Type B pancreatic cell (in vitro differentiated cells): ENCODE measurements at regions not wholly inside any gene's neighbourhood (a gene's known extent, or its start where the extent isn't known, plus 50 kb on each side); places are given as distances from the start of the nearest gene placed in this dataset.
"Not testable (repeated sequence)": the region's sequence is repeated elsewhere in the genome, so short reads cannot be mapped to it uniquely, and the experiment has no call there.

Experiments used
- DNase-seq: peaks from one replicate; pipeline ENCODE4 v3.0.0; 2021; ENCODE audit warnings: mixed read lengths; ENCODE audit not compliant: unreplicated experiment; ENCODE audit errors: extremely low spot score
- H3K27ac Mint-ChIP-seq: 2 replicates; pipeline ENCODE4 v1.8.0; 2021; ENCODE audit warnings: mild to moderate bottlenecking, mixed read lengths
- H3K27me3 Mint-ChIP-seq: 2 replicates; pipeline ENCODE4 v1.8.0; 2021; ENCODE audit warnings: mixed read lengths
- H3K36me3 Mint-ChIP-seq: 2 replicates; pipeline ENCODE4 v1.8.0; 2021; ENCODE audit warnings: mixed read lengths
- H3K4me1 Mint-ChIP-seq: one replicate; pipeline ENCODE4 v1.8.0; 2021; ENCODE audit warnings: mixed read lengths; ENCODE audit not compliant: unreplicated experiment
- H3K4me3 Mint-ChIP-seq: 2 replicates; pipeline ENCODE4 v1.8.0; 2021; ENCODE audit warnings: mild to moderate bottlenecking, mixed read lengths
- H3K9me3 Mint-ChIP-seq: 2 replicates; pipeline ENCODE4 v1.8.0; 2021; ENCODE audit warnings: mixed read lengths

DNA sequence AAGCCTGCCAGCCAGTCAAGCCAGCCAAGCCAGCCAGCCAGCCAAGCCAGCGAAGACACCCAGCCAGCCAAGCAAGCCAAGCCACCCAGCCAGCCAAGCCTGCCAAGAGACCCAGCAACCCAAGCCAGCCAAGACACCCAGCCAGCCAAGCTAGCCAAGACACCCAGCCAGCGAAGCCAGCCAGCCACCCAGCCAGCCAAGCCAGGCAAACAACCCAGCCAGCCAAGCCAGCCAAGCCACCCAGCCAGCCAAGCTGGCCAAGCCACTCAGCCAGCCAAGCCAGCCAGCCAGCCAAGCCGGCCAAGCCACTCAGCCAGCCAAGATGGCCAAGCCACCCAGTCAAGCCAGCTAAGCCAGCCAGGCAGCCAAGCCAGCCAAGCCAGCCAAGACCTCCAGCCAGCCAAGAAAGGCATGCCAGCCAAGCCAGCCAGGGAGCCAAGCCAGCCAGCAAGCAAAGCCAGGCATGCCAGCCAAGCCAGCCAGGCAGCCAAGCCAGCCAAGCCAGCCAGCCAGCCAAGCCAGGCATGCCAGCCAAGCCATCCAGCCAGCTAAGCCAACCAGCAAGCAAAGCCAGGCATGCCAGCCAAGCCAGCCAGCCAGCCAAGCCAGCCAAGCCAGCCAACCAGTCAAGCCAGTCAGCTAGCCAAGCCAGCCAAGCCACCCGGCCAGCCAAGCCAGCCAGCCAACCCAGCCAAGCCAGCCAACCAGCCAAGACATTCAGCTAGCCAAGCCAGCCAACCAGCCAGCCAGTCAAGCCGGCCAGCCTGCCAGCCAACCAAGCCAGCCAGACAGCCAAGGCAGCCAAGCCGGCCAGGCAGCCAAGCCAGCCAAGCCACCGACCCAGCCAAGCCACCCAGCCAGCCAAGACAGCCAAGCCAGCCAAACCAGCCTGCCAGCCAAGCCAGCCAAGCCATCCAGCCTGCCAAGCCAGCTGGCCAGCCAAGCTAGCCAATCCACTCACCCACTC lies 323.8 kb upstream of the PLGLB2 start:
- H3K27ac Mint-ChIP-seq, H3K36me3 Mint-ChIP-seq, H3K9me3 Mint-ChIP-seq, H3K4me1 Mint-ChIP-seq, H3K4me3 Mint-ChIP-seq, H3K27me3 Mint-ChIP-seq, DNase-seq: not testable (repeated sequence)

DNA sequence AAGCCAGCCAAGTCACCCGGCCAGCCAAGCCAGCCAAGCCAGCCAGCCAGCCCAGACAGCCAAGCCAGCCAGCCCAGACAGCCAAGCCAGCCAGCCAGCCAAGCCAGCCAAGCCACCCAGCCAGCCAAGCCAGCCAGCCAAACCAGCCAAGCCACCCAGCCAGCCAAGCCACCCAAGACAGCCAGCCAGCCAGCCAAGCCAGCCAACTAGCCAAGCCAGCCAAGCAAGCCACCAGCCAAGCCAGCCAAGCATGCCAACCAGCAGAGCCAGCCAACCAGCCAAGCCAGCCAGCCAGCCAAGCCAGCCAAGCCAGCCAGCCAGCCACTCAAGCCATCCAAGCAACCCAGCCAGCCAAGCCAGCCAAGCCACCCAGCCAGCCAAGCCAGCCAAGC lies 323.1 kb upstream of the PLGLB2 start:
- not testable (repeated sequence) for H3K27ac Mint-ChIP-seq, H3K9me3 Mint-ChIP-seq, H3K4me1 Mint-ChIP-seq, DNase-seq, H3K36me3 Mint-ChIP-seq, H3K27me3 Mint-ChIP-seq, H3K4me3 Mint-ChIP-seq

DNA sequence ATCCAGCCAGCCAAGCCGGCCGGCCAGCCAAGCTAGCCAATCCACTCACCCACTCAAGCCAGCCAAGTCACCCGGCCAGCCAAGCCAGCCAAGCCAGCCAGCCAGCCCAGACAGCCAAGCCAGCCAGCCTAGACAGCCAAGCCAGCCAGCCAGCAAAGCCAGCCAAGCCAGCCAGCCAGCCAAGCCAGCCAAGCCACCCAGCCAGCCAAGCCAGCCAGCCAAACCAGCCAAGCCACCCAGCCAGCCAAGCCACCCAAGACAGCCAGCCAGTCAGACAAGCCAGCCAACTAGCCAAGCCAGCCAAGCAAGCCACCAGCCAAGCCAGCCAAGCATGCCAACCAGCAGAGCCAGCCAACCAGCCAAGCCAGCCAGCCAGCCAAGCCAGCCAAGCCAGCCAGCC lies 322.7 kb upstream of the PLGLB2 start:
- H3K4me3 Mint-ChIP-seq, H3K9me3 Mint-ChIP-seq: not testable (repeated sequence)

GRCh38 chr2:87425717-87426116 lies 322.2 kb upstream of the PLGLB2 start:
- DNase-seq, H3K9me3 Mint-ChIP-seq, H3K4me3 Mint-ChIP-seq, H3K27me3 Mint-ChIP-seq, H3K36me3 Mint-ChIP-seq, H3K4me1 Mint-ChIP-seq, H3K27ac Mint-ChIP-seq: not testable (repeated sequence)

More for the DNA sequence above, 322.7 kb upstream of the PLGLB2 start:
- H3K27ac Mint-ChIP-seq, H3K4me1 Mint-ChIP-seq, DNase-seq, H3K36me3 Mint-ChIP-seq, H3K27me3 Mint-ChIP-seq: not testable (repeated sequence)

DNA sequence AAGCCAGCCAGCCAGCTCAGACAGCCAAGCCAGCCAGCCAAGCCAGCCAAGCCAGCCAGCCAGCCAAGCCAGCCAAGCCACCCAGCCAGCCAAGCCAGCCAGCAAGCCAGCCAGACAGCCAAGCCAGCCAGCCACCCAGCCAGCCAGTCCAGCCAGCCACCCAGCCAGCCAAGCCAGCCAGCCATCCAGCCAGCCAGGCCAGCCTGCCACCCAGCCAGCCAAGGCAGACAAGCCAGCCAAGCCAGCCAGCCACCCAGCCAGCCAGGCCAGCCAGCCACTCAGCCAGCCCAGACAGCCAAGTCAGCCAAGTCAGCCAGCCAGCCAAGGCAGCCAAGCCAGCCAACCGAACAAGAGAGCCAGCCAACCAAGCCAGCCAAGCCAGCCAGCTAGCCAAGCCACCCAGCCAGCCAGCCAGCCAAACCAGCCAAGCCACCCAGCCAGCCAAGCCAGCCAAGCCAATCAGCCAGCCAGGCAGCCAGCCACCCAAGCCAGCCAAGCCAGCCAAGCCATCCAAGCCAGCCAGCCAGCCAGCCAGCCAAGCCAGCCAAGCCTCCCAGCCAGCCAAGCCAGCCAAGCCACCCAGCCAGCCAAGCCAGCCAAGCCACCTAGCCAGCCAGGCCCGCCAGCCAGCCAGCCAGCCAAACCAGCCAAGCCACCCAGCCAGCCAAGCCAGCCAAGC lies 319.3 kb upstream of the PLGLB2 start:
- H3K27me3 Mint-ChIP-seq, H3K27ac Mint-ChIP-seq, H3K36me3 Mint-ChIP-seq, DNase-seq, H3K9me3 Mint-ChIP-seq, H3K4me1 Mint-ChIP-seq, H3K4me3 Mint-ChIP-seq: not testable (repeated sequence)

DNA sequence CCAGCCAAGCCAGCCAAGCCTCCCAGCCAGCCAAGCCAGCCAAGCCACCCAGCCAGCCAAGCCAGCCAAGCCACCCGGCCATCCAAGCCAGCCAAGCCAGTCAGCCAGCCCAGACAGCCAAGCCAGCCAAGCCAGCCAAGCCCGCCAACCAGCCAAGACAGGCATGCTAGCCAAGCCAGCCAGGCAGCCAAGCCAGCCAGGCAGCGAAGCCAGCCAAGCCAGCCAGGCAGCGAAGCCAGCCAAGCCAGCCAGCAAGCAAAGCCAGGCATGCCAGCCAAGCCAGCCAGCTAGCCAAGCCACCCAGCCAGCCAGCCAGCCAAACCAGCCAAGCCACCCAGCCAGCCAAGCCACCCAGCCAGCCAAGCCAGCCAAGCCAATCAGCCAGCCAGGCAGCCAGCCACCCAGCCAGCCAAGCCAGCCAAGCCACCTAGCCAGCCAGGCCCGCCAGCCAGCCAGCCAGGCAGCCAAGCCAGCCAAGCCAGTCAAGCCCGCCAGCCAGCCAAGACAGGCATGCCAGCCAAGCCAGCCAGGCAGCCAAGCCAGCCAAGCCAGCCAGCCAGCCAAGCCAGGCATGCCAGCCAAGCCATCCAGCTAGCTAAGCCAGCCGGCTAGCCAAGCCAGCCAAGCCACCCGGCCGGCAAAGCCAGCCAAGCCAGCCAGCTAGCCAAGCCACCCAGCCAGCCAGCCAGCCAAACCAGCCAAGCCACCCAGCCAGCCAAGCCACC lies 318.5 kb upstream of the PLGLB2 start:
- not testable (repeated sequence) for H3K4me1 Mint-ChIP-seq, H3K27me3 Mint-ChIP-seq, DNase-seq, H3K4me3 Mint-ChIP-seq, H3K9me3 Mint-ChIP-seq, H3K27ac Mint-ChIP-seq, H3K36me3 Mint-ChIP-seq

DNA sequence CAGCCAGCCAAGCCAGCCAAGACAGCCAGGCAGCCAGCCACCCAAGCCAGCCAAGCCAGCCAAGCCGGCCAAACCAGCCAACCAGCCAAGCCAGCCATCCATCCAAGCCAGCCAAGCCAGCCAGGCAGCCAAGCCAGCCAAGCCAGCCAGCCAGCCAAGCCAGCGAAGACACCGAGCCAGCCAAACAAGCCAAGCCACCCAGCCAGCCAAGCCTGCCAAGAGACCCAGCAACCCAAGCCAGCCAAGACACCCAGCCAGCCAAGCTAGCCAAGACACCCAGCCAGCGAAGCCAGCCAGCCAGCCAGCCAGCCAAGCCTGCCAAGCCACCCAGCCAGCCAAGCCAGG lies 318.0 kb upstream of the PLGLB2 start:
- DNase-seq, H3K4me1 Mint-ChIP-seq, H3K36me3 Mint-ChIP-seq, H3K27ac Mint-ChIP-seq, H3K4me3 Mint-ChIP-seq, H3K9me3 Mint-ChIP-seq, H3K27me3 Mint-ChIP-seq: not testable (repeated sequence)

DNA sequence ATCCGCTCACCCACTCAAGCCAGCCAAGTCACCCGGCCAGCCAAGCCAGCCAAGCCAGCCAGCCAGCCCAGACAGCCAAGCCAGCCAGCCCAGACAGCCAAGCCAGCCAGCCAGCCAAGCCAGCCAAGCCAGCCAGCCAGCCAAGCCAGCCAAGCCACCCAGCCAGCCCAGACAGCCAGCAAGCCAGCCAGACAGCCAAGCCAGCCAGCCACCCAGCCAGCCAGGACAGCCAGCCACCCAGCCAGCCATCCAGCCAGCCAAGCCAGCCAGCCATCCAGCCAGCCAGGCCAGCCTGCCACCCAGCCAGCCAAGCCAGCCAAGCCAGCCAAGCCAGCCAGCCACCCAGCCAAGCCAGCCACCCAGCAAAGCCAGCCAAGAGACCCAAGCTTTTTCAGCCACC lies 316.8 kb upstream of the PLGLB2 start:
- H3K27ac Mint-ChIP-seq, H3K4me3 Mint-ChIP-seq, DNase-seq, H3K27me3 Mint-ChIP-seq, H3K9me3 Mint-ChIP-seq, H3K36me3 Mint-ChIP-seq, H3K4me1 Mint-ChIP-seq: not testable (repeated sequence)

GRCh38 chr2:87432711-87433453 lies 315.0 kb upstream of the PLGLB2 start:
- H3K9me3 Mint-ChIP-seq, H3K36me3 Mint-ChIP-seq, H3K27me3 Mint-ChIP-seq, H3K4me1 Mint-ChIP-seq, DNase-seq, H3K4me3 Mint-ChIP-seq, H3K27ac Mint-ChIP-seq: not testable (repeated sequence)

GRCh38 chr2:87436007-87436406 lies 311.9 kb upstream of the PLGLB2 start:
- H3K36me3 Mint-ChIP-seq, H3K4me3 Mint-ChIP-seq, DNase-seq: not testable (repeated sequence)

DNA sequence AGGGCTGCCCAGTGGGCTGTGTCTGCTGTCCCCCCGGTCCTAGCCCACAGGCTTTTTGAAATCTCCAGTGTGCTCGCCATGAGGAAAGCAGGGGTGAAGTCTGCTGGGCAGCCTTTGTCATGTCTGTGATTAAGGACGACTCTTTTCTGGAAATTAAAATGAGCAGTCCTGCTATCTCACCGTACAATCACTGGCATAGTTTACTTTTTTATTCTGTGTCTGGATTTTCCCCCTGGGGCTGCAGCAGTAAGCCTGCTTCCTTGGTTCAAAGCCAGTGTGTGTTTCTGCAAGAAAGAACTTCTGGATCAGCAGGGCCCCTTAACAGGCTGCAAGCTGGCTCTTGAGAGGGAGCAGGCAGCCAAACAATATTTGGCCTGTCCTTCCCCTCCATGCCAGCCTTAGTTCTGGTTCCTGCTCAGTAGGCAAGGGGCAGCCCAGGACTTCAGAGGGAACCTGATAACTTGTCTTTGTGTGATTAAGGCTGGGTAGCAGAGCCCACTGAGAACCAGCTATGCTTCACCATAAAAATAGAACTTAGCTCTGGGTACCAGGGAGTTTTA lies 310.1 kb upstream of the PLGLB2 start:
- not testable (repeated sequence) for H3K4me1 Mint-ChIP-seq, H3K27ac Mint-ChIP-seq, H3K36me3 Mint-ChIP-seq, DNase-seq, H3K27me3 Mint-ChIP-seq, H3K4me3 Mint-ChIP-seq, H3K9me3 Mint-ChIP-seq

More at GRCh38 chr2:87436007-87436406, 311.9 kb upstream of the PLGLB2 start:
- not testable (repeated sequence) for H3K4me1 Mint-ChIP-seq, H3K9me3 Mint-ChIP-seq, H3K27ac Mint-ChIP-seq, H3K27me3 Mint-ChIP-seq

DNA sequence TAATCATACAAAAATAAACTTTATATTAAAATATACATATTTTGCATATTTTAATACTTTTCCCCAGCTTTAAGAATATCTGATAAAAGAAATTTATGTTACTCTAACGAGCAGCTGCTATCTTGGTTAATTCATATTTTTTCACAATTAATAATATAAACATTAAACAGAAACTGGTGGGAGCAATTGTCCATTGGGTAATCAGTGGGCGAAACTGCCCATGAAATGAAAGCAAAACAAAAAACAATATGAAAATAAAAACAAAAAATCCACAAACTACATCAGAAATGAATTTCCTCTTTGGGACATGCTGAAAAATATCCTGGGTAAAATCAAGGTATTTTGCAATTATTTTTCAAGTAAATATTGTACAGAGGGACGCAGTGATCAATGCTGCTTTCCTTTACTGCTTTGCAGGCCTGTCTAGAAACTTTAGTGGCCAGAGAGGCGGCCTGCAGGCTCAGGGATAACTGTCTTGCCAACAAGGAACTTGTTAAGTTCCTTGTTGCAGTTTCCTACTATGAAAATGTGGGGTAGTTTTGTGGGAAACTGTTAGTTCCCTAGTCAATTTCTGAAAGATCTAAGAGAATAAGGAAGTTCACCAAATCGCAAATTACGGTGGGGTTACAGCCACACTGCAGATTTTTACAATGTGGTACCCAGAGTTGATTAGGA lies 309.0 kb upstream of the PLGLB2 start:
- DNase-seq, H3K27ac Mint-ChIP-seq, H3K4me3 Mint-ChIP-seq, H3K36me3 Mint-ChIP-seq, H3K9me3 Mint-ChIP-seq, H3K4me1 Mint-ChIP-seq, H3K27me3 Mint-ChIP-seq: not testable (repeated sequence)
